Mucosa of gallbladder (tissue), 1 donor: ENCODE measurements at regions not wholly inside any gene's neighbourhood (a gene's known extent, or its start where the extent isn't known, plus 50 kb on each side); places are given as distances from the start of the nearest gene placed in this dataset.

ENCODE experiments used
- DNase-seq: peaks from one replicate; pipeline ENCODE4 v3.0.0-alpha.2; 2020; ENCODE audit warnings: low spot score
- donor health status: DM: no; HTN: no; CAD: no.

- DNase-seq: no peak
Measured at GRCh38 chr10:91036807-91037411, 116.0 kb upstream of the ANKRD1 start.

GRCh38 chr10:91038971-91039370 lies 118.1 kb upstream of the ANKRD1 start:
- DNase-seq: no peak

GRCh38 chr10:91040343-91040742 lies 119.5 kb upstream of the ANKRD1 start:
- no peak for DNase-seq

- DNase-seq: no peak
Measured at GRCh38 chr10:91042069-91042468, 121.2 kb upstream of the ANKRD1 start.

GRCh38 chr10:91043173-91043910 lies 122.5 kb upstream of the ANKRD1 start:
- DNase-seq: no peak

- no peak for DNase-seq
Measured at GRCh38 chr10:91046869-91047268, 126.0 kb upstream of the ANKRD1 start.

GRCh38 chr10:91048380-91048779 lies 127.5 kb upstream of the ANKRD1 start:
- DNase-seq: no peak

- no peak for DNase-seq
Measured at GRCh38 chr10:91049296-91049987, 128.6 kb upstream of the ANKRD1 start.

GRCh38 chr10:91049988-91050360 lies 129.1 kb upstream of the ANKRD1 start:
- DNase-seq: no peak

GRCh38 chr10:91050371-91051034 lies 129.6 kb upstream of the ANKRD1 start:
- DNase-seq: no peak

GRCh38 chr10:91051829-91052228 lies 130.9 kb upstream of the ANKRD1 start:
- DNase-seq: peak; percentile 27

GRCh38 chr10:91054325-91054724 lies 133.4 kb upstream of the ANKRD1 start:
- DNase-seq: no peak

- no peak for DNase-seq
Measured at GRCh38 chr10:91061187-91061586, 140.3 kb upstream of the ANKRD1 start.

GRCh38 chr10:91061608-91062007 lies 140.7 kb upstream of the ANKRD1 start:
- no peak for DNase-seq

- DNase-seq: no peak
Measured at GRCh38 chr10:91062091-91062490, 141.2 kb upstream of the ANKRD1 start.

GRCh38 chr10:91071786-91072185 lies 148.7 kb upstream of the PCGF5 start:
- DNase-seq: no peak

GRCh38 chr10:91073286-91073979 lies 147.0 kb upstream of the PCGF5 start:
- no peak for DNase-seq

- no peak for DNase-seq
Measured at GRCh38 chr10:91076991-91077548, 143.4 kb upstream of the PCGF5 start.

- peak; percentile 83 for DNase-seq
Measured at GRCh38 chr10:91077549-91078071, 142.9 kb upstream of the PCGF5 start.

GRCh38 chr10:91080776-91081175 lies 139.7 kb upstream of the PCGF5 start:
- DNase-seq: no peak

GRCh38 chr10:91082447-91082846 lies 138.0 kb upstream of the PCGF5 start:
- no peak for DNase-seq
